WI38 (cell line): ENCODE measurements at regions not wholly inside any gene's neighbourhood (a gene's known extent, or its start where the extent isn't known, plus 50 kb on each side); places are given as distances from the start of the nearest gene placed in this dataset.

ENCODE experiments used
- H3K4me3 ChIP-seq: 2 replicates; pipeline ENCODE4 v1.5.1; 2011; ENCODE audit warnings: low read depth, mild to moderate bottlenecking, control low read depth, low read length
- CTCF ChIP-seq: IDR thresholded peaks from 2 replicates; pipeline ENCODE4 v1.5.1; 2012; ENCODE audit warnings: low read depth, mild to moderate bottlenecking, control low read depth, low read length

GRCh38 chr2:237201461-237202287 lies 116.0 kb downstream of the COPS8 start:
- no peak overlapping the region for H3K4me3 ChIP-seq
- TF ChIP-seq CTCF: no peak

GRCh38 chr2:237202288-237203030 lies 116.8 kb downstream of the COPS8 start:
- no peak for TF ChIP-seq CTCF
- no peak overlapping the region for H3K4me3 ChIP-seq

GRCh38 chr2:237205043-237205541 lies 119.4 kb downstream of the COPS8 start:
- TF ChIP-seq CTCF: no peak
- no peak overlapping the region for H3K4me3 ChIP-seq

- H3K4me3 ChIP-seq: no peak overlapping the region
- TF ChIP-seq CTCF: no peak
These were observed 119.9 kb downstream of the COPS8 start for GRCh38 chr2:237205561-237205971.

GRCh38 chr2:237207646-237208045 lies 122.0 kb downstream of the COPS8 start:
- no peak overlapping the region for H3K4me3 ChIP-seq
- TF ChIP-seq CTCF: no peak

GRCh38 chr2:237208373-237209260 lies 122.9 kb downstream of the COPS8 start:
- H3K4me3 ChIP-seq: no peak overlapping the region
- no peak for TF ChIP-seq CTCF
